GM19467 (cell line): ENCODE measurements at regions not wholly inside any gene's neighbourhood (a gene's known extent, or its start where the extent isn't known, plus 50 kb on each side); places are given as distances from the start of the nearest gene placed in this dataset.
"Not testable (repeated sequence)": the region's sequence is repeated elsewhere in the genome, so short reads cannot be mapped to it uniquely, and the experiment has no call there.

Experiments used
- ATAC-seq: cut with Tn5 transposase; IDR thresholded peaks from one replicate; pipeline ENCODE4 v1.9.1; 2021; ENCODE audit warnings: mild to moderate bottlenecking, moderate library complexity; ENCODE audit not compliant: unreplicated experiment

- no peak for ATAC-seq
Observed at GRCh38 chr4:138460477-138461414, 218.6 kb upstream of the SLC7A11 start.

GRCh38 chr4:138458751-138459150, 216.6 kb upstream of the SLC7A11 start:
- no peak for ATAC-seq

- ATAC-seq, result not testable (repeated sequence)
Observed at GRCh38 chr4:138456349-138456748, 214.2 kb upstream of the SLC7A11 start.

- ATAC-seq, result no peak
Observed at GRCh38 chr4:138455097-138455496, 212.9 kb upstream of the SLC7A11 start.

- ATAC-seq, result no peak
Observed at GRCh38 chr4:138452826-138453225, 210.7 kb upstream of the SLC7A11 start.

- no peak for ATAC-seq
Observed at GRCh38 chr4:138451276-138451663, 209.1 kb upstream of the SLC7A11 start.

GRCh38 chr4:138450546-138451275, 208.6 kb upstream of the SLC7A11 start:
- no peak for ATAC-seq

- ATAC-seq, result no peak
Observed at GRCh38 chr4:138449938-138450337, 207.8 kb upstream of the SLC7A11 start.

- ATAC-seq, result no peak
Observed at GRCh38 chr4:138448169-138448568, 206.0 kb upstream of the SLC7A11 start.

- no peak for ATAC-seq
Observed at GRCh38 chr4:138446456-138446855, 204.3 kb upstream of the SLC7A11 start.

- no peak for ATAC-seq
Observed at GRCh38 chr4:138445098-138445497, 202.9 kb upstream of the SLC7A11 start.

- ATAC-seq, result no peak
Observed at GRCh38 chr4:138444260-138444659, 202.1 kb upstream of the SLC7A11 start.

GRCh38 chr4:138439143-138439581, 197.0 kb upstream of the SLC7A11 start:
- no peak for ATAC-seq

GRCh38 chr4:138438608-138439007, 196.5 kb upstream of the SLC7A11 start:
- ATAC-seq, result no peak

GRCh38 chr4:138437263-138437851, 195.2 kb upstream of the SLC7A11 start:
- ATAC-seq, result no peak

GRCh38 chr4:138435733-138436132, 193.6 kb upstream of the SLC7A11 start:
- not testable (repeated sequence) for ATAC-seq

GRCh38 chr4:138435046-138435445, 192.9 kb upstream of the SLC7A11 start:
- ATAC-seq, result not testable (repeated sequence)

- no peak for ATAC-seq
Observed at GRCh38 chr4:138428611-138429010, 186.5 kb upstream of the SLC7A11 start.

- no peak for ATAC-seq
Observed at GRCh38 chr4:138426786-138427185, 184.6 kb upstream of the SLC7A11 start.

- no peak for ATAC-seq
Observed at GRCh38 chr4:138420471-138420870, 178.3 kb upstream of the SLC7A11 start.

- no peak for ATAC-seq
Observed at GRCh38 chr4:138414202-138414601, 172.1 kb upstream of the SLC7A11 start.
